ENCODE measurements at regions not wholly inside any gene's neighbourhood (a gene's known extent, or its start where the extent isn't known, plus 50 kb on each side); places are given as distances from the start of the nearest gene placed in this dataset.
"Not testable (repeated sequence)": the region's sequence is repeated elsewhere in the genome, so short reads cannot be mapped to it uniquely, and the experiment has no call there.

GRCh38 chr1:29623501-29623900 lies 387.2 kb downstream of the PTPRU start:
- TF ChIP-seq CTCF (IDR thresholded peaks at IDR 0.05; ENCODE audit: low read depth, low read length): no peak

DNA sequence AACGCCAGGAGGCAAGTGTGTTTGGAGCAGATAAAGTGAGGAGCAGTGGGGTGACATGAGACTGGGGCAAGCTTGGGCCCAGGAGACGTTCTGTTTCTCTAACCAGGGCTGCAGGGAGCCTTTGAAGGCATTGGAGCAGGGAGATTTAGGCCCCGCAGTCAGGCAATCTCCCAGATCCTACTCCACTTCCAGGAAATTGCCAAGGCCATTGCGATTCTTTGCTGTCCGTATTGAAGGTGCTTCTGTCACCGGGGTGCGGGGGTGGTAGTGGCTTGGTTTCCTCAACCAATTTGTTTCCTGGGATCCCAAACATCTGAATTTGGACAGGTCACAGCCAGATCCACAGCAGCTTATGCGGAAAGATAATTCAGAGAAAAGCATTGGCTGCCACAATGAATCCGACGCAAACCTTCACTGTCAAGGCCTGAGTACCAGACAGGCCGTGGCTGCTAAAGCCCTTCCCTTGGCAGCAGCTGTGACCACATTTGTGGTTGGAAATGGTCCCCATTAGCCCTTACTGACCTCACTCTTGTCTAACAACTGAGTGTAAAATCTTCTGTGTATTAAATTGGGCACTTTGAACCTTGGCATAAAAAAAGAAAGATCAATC lies 385.6 kb downstream of the PTPRU start:
- no peak overlapping the region for H3K4me3 ChIP-seq (ENCODE audit: low read depth, low read length)
- no peak for TF ChIP-seq CTCF (IDR thresholded peaks at IDR 0.05; ENCODE audit: low read depth, low read length)

More at GRCh38 chr1:29623501-29623900, 387.2 kb downstream of the PTPRU start:
- H3K4me3 ChIP-seq (ENCODE audit: low read depth, low read length): no peak overlapping the region

GRCh38 chr1:29620631-29621030 lies 384.3 kb downstream of the PTPRU start:
- H3K4me3 ChIP-seq (ENCODE audit: low read depth, low read length): no peak overlapping the region
- TF ChIP-seq CTCF (IDR thresholded peaks at IDR 0.05; ENCODE audit: low read depth, low read length): no peak

GRCh38 chr1:29607236-29607635 lies 370.9 kb downstream of the PTPRU start:
- TF ChIP-seq CTCF (IDR thresholded peaks at IDR 0.05; ENCODE audit: low read depth, low read length): no peak
- no peak overlapping the region for H3K4me3 ChIP-seq (ENCODE audit: low read depth, low read length)

DNA sequence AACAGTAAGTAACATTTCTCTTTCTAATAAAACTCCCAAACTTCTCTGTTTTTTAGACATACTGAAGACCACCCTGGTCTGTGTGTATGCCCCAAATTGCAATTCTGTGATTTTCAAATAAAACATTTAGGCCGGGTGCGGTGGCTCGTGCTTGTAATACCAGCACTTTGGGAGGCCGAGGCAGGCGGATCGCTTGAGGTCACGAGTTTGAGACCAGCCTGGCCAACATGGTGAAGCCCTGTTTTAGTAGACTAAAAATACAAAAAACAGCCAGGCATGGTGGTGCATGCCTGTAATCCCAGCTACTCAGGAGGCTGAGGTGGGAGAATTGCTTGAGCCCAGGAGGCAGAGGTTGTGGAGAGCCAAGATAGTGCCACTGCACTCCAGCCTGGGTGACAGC lies 368.5 kb downstream of the PTPRU start:
- not testable (repeated sequence) for H3K4me3 ChIP-seq (ENCODE audit: low read depth, low read length)

- no peak for TF ChIP-seq CTCF (IDR thresholded peaks at IDR 0.05; ENCODE audit: low read depth, low read length)
- H3K4me3 ChIP-seq (ENCODE audit: low read depth, low read length): no peak overlapping the region
These were observed 367.3 kb downstream of the PTPRU start for GRCh38 chr1:29603622-29604021.

- no peak for TF ChIP-seq CTCF (IDR thresholded peaks at IDR 0.05; ENCODE audit: low read depth, low read length)
- H3K4me3 ChIP-seq (ENCODE audit: low read depth, low read length): no peak overlapping the region
These were observed 365.9 kb downstream of the PTPRU start for GRCh38 chr1:29602203-29602602.

DNA sequence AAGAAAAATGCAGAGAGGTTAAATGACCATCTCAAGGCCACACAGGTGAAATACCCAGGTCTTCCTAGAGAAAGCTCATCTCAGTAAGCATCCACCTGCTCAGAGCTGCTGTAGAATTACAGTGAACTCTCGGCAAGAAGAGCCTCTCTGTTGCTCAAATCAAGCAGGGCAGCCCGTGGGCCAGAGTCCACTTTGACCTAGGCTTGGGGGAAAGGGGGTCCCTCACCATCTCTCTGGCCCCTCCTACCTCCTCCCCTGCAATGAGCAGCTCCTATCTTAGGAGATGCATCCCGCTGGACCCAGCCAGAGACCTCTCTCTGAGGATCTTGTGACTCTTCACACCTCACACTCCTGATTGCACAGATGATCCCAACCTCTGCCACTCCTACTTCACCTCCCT lies 364.7 kb downstream of the PTPRU start:
- no peak for TF ChIP-seq CTCF (IDR thresholded peaks at IDR 0.05; ENCODE audit: low read depth, low read length)
- no peak overlapping the region for H3K4me3 ChIP-seq (ENCODE audit: low read depth, low read length)

Data from WI38 (cell line).